H9 (cell line): ENCODE measurements at regions not wholly inside any gene's neighbourhood (a gene's known extent, or its start where the extent isn't known, plus 50 kb on each side); places are given as distances from the start of the nearest gene placed in this dataset.

Experiments
- DNase-seq: peaks from one replicate; pipeline ENCODE4 v3.0.0-alpha.2; 2017
- H2AFZ ChIP-seq: one replicate; pipeline ENCODE4 v1.6.1; 2013; ENCODE audit warnings: mild to moderate bottlenecking, low read length, control low read depth, moderate library complexity
- H2AK5ac ChIP-seq: 2 replicates; pipeline ENCODE4 v1.6.1; 2013; ENCODE audit warnings: low read length, control low read depth, mixed read lengths; ENCODE audit not compliant: insufficient read length
- H2BK120ac ChIP-seq: one replicate; pipeline ENCODE4 v1.6.1; 2013; ENCODE audit warnings: low read depth, mild to moderate bottlenecking, low read length, control low read depth, inconsistent platforms; ENCODE audit not compliant: poor library complexity, severe bottlenecking
- H2BK12ac ChIP-seq: 2 replicates; pipeline ENCODE4 v1.6.1; 2013; ENCODE audit warnings: low read length, control low read depth, mixed read lengths, low read depth; ENCODE audit not compliant: insufficient read length
- H2BK15ac ChIP-seq: 2 replicates; pipeline ENCODE4 v1.6.1; 2013; ENCODE audit warnings: low read depth, low read length, control low read depth
- H2BK20ac ChIP-seq: one replicate; pipeline ENCODE4 v1.6.1; 2013; ENCODE audit warnings: low read depth, mild to moderate bottlenecking, low read length, control low read depth, inconsistent platforms; ENCODE audit not compliant: poor library complexity, severe bottlenecking
- H2BK5ac ChIP-seq: 2 replicates; pipeline ENCODE4 v1.6.1; 2013; ENCODE audit warnings: low read length, control low read depth, mixed read lengths; ENCODE audit not compliant: insufficient read length
- H3K14ac ChIP-seq: 2 replicates; pipeline ENCODE4 v1.6.1; 2013; ENCODE audit warnings: low read length, control low read depth; ENCODE audit not compliant: insufficient read depth
- H3K18ac ChIP-seq: 2 replicates; pipeline ENCODE4 v1.6.1; 2013; ENCODE audit warnings: low read depth, mild to moderate bottlenecking, mixed read lengths, low read length, control low read depth; ENCODE audit not compliant: insufficient read length
- H3K23ac ChIP-seq: 2 replicates; pipeline ENCODE4 v1.6.1; 2013; ENCODE audit warnings: low read length, control low read depth, mixed read lengths, low read depth; ENCODE audit not compliant: insufficient read length
- H3K23me2 ChIP-seq: 2 replicates; pipeline ENCODE4 v1.6.1; 2013; ENCODE audit warnings: low read depth, mild to moderate bottlenecking, mixed read lengths, low read length, control low read depth; ENCODE audit not compliant: insufficient read length, poor library complexity, severe bottlenecking
- H3K27ac ChIP-seq: 2 replicates; pipeline ENCODE4 v1.5.1; 2013; ENCODE audit warnings: low read length, control low read depth, mixed read lengths, low read depth; ENCODE audit not compliant: insufficient read length
- H3K27me3 ChIP-seq: 2 replicates; pipeline ENCODE4 v1.6.1; 2013; ENCODE audit warnings: low read length, control low read depth, inconsistent platforms; ENCODE audit not compliant: insufficient read depth
- H3K4ac ChIP-seq: 2 replicates; pipeline ENCODE4 v1.6.1; 2013; ENCODE audit warnings: low read depth, mild to moderate bottlenecking, control low read depth, inconsistent platforms, low read length, moderate library complexity
- H3K4me1 ChIP-seq: 2 replicates; pipeline ENCODE4 v1.6.1; 2013; ENCODE audit warnings: low read length, control low read depth, inconsistent platforms; ENCODE audit not compliant: insufficient read depth
- H3K4me2 ChIP-seq: 2 replicates; pipeline ENCODE4 v1.6.1; 2013; ENCODE audit warnings: low read length, control low read depth, mixed read lengths; ENCODE audit not compliant: insufficient read length, insufficient read depth
- H3K56ac ChIP-seq: 2 replicates; pipeline ENCODE4 v1.6.1; 2013; ENCODE audit warnings: low read depth, mild to moderate bottlenecking, mixed read lengths, low read length, control low read depth; ENCODE audit not compliant: insufficient read length
- H3K79me1 ChIP-seq: 2 replicates; pipeline ENCODE4 v1.6.1; 2013; ENCODE audit warnings: low read depth, mild to moderate bottlenecking, moderate library complexity, low read length, control low read depth, inconsistent platforms; ENCODE audit not compliant: insufficient read depth, poor library complexity, severe bottlenecking
- H3K79me2 ChIP-seq: 2 replicates; pipeline ENCODE4 v1.6.1; 2013; ENCODE audit warnings: low read length, control low read depth, inconsistent platforms; ENCODE audit not compliant: insufficient read depth
- H3K9ac ChIP-seq: 2 replicates; pipeline ENCODE4 v1.6.1; 2013; ENCODE audit warnings: low read length, control low read depth, mixed read lengths; ENCODE audit not compliant: insufficient read length; ENCODE audit errors: extremely low read depth
- H3K9me3 ChIP-seq: one replicate; pipeline ENCODE4 v1.6.1; 2013; ENCODE audit warnings: low read depth, low read length, inconsistent platforms; ENCODE audit not compliant: control insufficient read depth
- H3T11ph ChIP-seq: one replicate; pipeline ENCODE4 v1.6.1; 2013; ENCODE audit warnings: mild to moderate bottlenecking, low read length, control low read depth, inconsistent platforms
- H4K20me1 ChIP-seq: one replicate; pipeline ENCODE4 v1.6.1; 2013; ENCODE audit not compliant: control insufficient read depth, insufficient read length, insufficient read depth
- H4K5ac ChIP-seq: 2 replicates; pipeline ENCODE4 v1.6.1; 2013; ENCODE audit warnings: low read depth, mild to moderate bottlenecking, mixed read lengths, low read length, control low read depth; ENCODE audit not compliant: insufficient read length
- H4K8ac ChIP-seq: replicated peaks from 2 replicates; pipeline ENCODE4 v1.6.1; 2013; ENCODE audit warnings: low read length, control low read depth, mixed read lengths, low read depth; ENCODE audit not compliant: insufficient read length
- H4K91ac ChIP-seq: 2 replicates; pipeline ENCODE4 v1.6.1; 2013; ENCODE audit warnings: low read depth, mild to moderate bottlenecking, moderate library complexity, mixed read lengths, low read length, control low read depth; ENCODE audit not compliant: insufficient read length
- H3K27ac Mint-ChIP-seq, 3 experiments: 2 replicates in 2 of 3; 3 replicates in 1 of 3; pipeline ENCODE4 v1.8.0; 2020 to 2021; ENCODE audit warnings: mixed read lengths in 3 of 3, mild to moderate bottlenecking in 1 of 3, moderate library complexity in 1 of 3
- H3K27me3 Mint-ChIP-seq: 2 replicates; pipeline ENCODE4 v1.8.0; 2021; ENCODE audit warnings: low read depth, mild to moderate bottlenecking, moderate library complexity, mixed read lengths
- H3K36me3 Mint-ChIP-seq, 3 experiments: 2 replicates in 2 of 3; 3 replicates in 1 of 3; pipeline ENCODE4 v1.8.0; 2020 to 2021; ENCODE audit warnings: low read depth in 3 of 3, mixed read lengths in 3 of 3; ENCODE audit not compliant: insufficient read depth in 1 of 3
- H3K4me1 Mint-ChIP-seq, 2 experiments: 2 replicates each; pipeline ENCODE4 v1.8.0; 2020; ENCODE audit warnings: mixed read lengths in 2 of 2
- H3K4me3 Mint-ChIP-seq, 2 experiments: 2 replicates in 1 of 2; 3 replicates in 1 of 2; pipeline ENCODE4 v1.8.0; 2020 to 2021; ENCODE audit warnings: mild to moderate bottlenecking in 2 of 2, mixed read lengths in 2 of 2, moderate library complexity in 1 of 2
- H3K9me3 Mint-ChIP-seq, 2 experiments: 2 replicates in 1 of 2; 3 replicates in 1 of 2; pipeline ENCODE4 v1.8.0; 2020; ENCODE audit warnings: mild to moderate bottlenecking in 2 of 2, mixed read lengths in 2 of 2, moderate library complexity in 1 of 2
- WGBS: extraction: QIAGEN DNeasy Blood & Tissue Kit; methylation state at CpG from one replicate; pipeline ENCODE4 v1.1.7; 2013; ENCODE audit warnings: missing lambda C conversion rate, low lambda C conversion rate, mixed read lengths; ENCODE audit not compliant: insufficient read length; ENCODE audit errors: extremely low coverage; 5-methylcytosine and 5-hydroxymethylcytosine counted together
- TF ChIP-seq, protein P1 (sequence below): fragments of 200-600 bp; sonication (generic); conservative IDR thresholded peaks from 3 replicates; pipeline ENCODE4 v1.8.0; 2021; ENCODE audit warnings: antibody characterized with exemption, mild to moderate bottlenecking

DNA sequence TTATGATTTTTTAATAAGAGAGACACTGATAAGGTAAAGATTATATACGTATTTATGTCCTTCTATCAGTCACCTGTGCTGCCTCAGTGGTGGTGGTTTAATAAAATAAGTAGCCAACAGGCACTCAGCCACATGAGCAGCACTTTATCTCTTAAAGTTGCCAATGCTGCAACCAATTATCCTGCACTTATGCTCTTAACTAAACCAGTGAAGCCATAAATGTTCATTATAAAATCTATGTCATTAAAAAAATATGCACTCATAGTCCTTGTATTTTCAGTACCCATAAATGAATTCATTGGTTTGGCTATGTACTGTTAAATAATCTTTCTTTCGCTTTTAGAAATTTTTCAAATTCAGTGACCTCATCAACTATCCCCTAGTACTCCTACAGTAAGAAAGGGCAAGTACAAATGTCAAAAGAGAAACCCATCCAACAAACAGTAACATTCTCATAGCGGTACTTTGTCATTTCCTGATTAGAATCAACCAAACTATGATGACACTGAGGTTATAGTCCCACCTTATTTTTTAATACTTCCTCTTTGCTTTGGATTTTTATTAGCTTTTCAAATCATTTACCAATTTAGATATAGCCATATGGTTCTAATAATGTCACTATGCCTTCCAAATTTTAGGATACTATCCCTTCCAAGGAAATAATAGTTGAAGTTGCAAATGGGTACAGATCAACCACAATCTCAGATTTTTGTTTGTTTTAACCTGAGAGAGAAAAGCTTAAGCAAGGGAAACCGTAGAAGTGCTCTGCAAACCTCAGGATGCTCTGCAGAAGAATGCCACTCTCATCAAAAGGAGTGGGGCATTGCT lies 190.9 kb downstream of the KLF12 start:
- no peak overlapping the region for H3K4me2 ChIP-seq
- peaks cover 24 to 32% of the 10 kb centered on the region in 2 experiments for H3K4me1 Mint-ChIP-seq

More for the DNA sequence above, 190.9 kb downstream of the KLF12 start:
- Histone ChIP-seq H3K18ac (no peak overlapping the region), H3K9ac (no peak overlapping the region), H2BK5ac (no peak overlapping the region), H3K27me3 (no peaks in the 10 kb centered on the region), H3T11ph (no peak overlapping the region), H2BK20ac (no peak overlapping the region), H4K5ac (no peak overlapping the region), H2BK12ac (no peak overlapping the region), H2BK120ac (no peak overlapping the region), H2AFZ (no peak overlapping the region), H4K91ac (no peak overlapping the region), H3K56ac (no peak overlapping the region), H4K8ac (no peak overlapping the region), H3K14ac (no peak overlapping the region), H3K79me1 (no peaks in the 10 kb centered on the region), H2BK15ac (no peak overlapping the region), H3K4ac (no peak overlapping the region), H3K23ac (no peak overlapping the region), H3K4me1 (peaks cover 3% of the 10 kb centered on the region), H3K23me2 (no peaks in the 10 kb centered on the region), H3K9me3 (no peaks in the 10 kb centered on the region), H3K79me2 (no peaks in the 10 kb centered on the region), H2AK5ac (no peak overlapping the region), H3K27ac (no peak overlapping the region), H4K20me1 (no peaks in the 10 kb centered on the region)
- Mint-ChIP-seq H3K27ac (no peak overlapping the region), H3K36me3 (no peaks in the 10 kb centered on the region), H3K27me3 (no peaks in the 10 kb centered on the region), H3K9me3 (no peaks in the 10 kb centered on the region), H3K4me3 (no peak overlapping the region)
- TF ChIP-seq, protein P1, sequence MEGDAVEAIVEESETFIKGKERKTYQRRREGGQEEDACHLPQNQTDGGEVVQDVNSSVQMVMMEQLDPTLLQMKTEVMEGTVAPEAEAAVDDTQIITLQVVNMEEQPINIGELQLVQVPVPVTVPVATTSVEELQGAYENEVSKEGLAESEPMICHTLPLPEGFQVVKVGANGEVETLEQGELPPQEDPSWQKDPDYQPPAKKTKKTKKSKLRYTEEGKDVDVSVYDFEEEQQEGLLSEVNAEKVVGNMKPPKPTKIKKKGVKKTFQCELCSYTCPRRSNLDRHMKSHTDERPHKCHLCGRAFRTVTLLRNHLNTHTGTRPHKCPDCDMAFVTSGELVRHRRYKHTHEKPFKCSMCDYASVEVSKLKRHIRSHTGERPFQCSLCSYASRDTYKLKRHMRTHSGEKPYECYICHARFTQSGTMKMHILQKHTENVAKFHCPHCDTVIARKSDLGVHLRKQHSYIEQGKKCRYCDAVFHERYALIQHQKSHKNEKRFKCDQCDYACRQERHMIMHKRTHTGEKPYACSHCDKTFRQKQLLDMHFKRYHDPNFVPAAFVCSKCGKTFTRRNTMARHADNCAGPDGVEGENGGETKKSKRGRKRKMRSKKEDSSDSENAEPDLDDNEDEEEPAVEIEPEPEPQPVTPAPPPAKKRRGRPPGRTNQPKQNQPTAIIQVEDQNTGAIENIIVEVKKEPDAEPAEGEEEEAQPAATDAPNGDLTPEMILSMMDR = no peak
- no CpG with 5 or more reads among the region's 4 CpGs for WGBS
- no peak for DNase-seq
